Mesothelial cell of epicardium (in vitro differentiated cells): ENCODE measurements at regions not wholly inside any gene's neighbourhood (a gene's known extent, or its start where the extent isn't known, plus 50 kb on each side); places are given as distances from the start of the nearest gene placed in this dataset.

Source experiments
- DNase-seq, 2 experiments: peaks; one replicate each; pipeline ENCODE4 v3.0.0; 2021; ENCODE audit warnings: low spot score in 2 of 2; ENCODE audit not compliant: unreplicated experiment in 2 of 2
- H3K27ac Mint-ChIP-seq: 2 replicates; pipeline ENCODE4 v1.8.0; 2021; ENCODE audit warnings: mixed read lengths
- H3K27me3 Mint-ChIP-seq: 2 replicates; pipeline ENCODE4 v1.8.0; 2021; ENCODE audit warnings: low read depth, mixed read lengths
- H3K36me3 Mint-ChIP-seq: 2 replicates; pipeline ENCODE4 v1.8.0; 2021; ENCODE audit warnings: mixed read lengths
- H3K4me1 Mint-ChIP-seq: 2 replicates; pipeline ENCODE4 v1.8.0; 2021; ENCODE audit warnings: mixed read lengths
- H3K4me3 Mint-ChIP-seq: 2 replicates; pipeline ENCODE4 v1.8.0; 2021; ENCODE audit warnings: mild to moderate bottlenecking, moderate library complexity, mixed read lengths
- H3K9me3 Mint-ChIP-seq: 2 replicates; pipeline ENCODE4 v1.8.0; 2021; ENCODE audit warnings: mixed read lengths
- TF ChIP-seq, protein P1 (sequence below): fragments of 200-600 bp; sonication (generic); IDR thresholded peaks from one replicate; pipeline ENCODE4 v1.5.0; 2021; ENCODE audit warnings: antibody characterized with exemption; ENCODE audit not compliant: unreplicated experiment

- H3K9me3 Mint-ChIP-seq = peaks cover 13% of the 10 kb centered on the region
- DNase-seq = no peak
- H3K36me3 Mint-ChIP-seq = no peaks in the 10 kb centered on the region
- TF ChIP-seq, protein P1, sequence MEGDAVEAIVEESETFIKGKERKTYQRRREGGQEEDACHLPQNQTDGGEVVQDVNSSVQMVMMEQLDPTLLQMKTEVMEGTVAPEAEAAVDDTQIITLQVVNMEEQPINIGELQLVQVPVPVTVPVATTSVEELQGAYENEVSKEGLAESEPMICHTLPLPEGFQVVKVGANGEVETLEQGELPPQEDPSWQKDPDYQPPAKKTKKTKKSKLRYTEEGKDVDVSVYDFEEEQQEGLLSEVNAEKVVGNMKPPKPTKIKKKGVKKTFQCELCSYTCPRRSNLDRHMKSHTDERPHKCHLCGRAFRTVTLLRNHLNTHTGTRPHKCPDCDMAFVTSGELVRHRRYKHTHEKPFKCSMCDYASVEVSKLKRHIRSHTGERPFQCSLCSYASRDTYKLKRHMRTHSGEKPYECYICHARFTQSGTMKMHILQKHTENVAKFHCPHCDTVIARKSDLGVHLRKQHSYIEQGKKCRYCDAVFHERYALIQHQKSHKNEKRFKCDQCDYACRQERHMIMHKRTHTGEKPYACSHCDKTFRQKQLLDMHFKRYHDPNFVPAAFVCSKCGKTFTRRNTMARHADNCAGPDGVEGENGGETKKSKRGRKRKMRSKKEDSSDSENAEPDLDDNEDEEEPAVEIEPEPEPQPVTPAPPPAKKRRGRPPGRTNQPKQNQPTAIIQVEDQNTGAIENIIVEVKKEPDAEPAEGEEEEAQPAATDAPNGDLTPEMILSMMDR = no peak
- peaks cover 8% of the 10 kb centered on the region for H3K4me1 Mint-ChIP-seq
- H3K27me3 Mint-ChIP-seq = no peaks in the 10 kb centered on the region
- no peak overlapping the region for H3K27ac Mint-ChIP-seq
- no peak overlapping the region for H3K4me3 Mint-ChIP-seq
Measured at GRCh38 chr10:121063744-121064143, 212.6 kb downstream of the WDR11 start.

DNA sequence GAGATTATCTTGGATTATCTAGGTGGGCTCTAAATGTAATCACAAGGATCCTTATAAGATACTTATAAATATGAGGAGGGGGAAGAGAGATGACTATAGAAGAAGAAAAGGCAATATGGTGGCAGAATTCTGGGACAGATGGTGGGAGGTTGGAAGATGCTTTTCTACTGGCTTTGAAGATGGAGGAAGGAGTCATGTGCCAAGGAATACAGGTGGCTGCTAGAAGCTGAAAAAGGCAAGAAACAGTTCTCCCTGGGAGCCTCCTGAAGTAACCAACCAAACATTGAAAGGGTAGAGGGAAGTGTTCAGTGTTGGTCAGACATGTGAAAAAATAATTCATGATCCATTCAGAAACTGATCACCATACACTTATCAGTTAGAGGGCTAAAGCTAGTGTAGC, 213.3 kb downstream of the WDR11 start:
- TF ChIP-seq, protein P1 = no peak
- Mint-ChIP-seq H3K36me3 (no peaks in the 10 kb centered on the region), H3K27me3 (no peaks in the 10 kb centered on the region), H3K4me1 (peaks cover 5% of the 10 kb centered on the region), H3K27ac (no peak overlapping the region), H3K4me3 (no peak overlapping the region), H3K9me3 (peaks cover 13% of the 10 kb centered on the region)
- no peak for DNase-seq

GRCh38 chr10:121065330-121065729, 214.2 kb downstream of the WDR11 start:
- DNase-seq = no peak
- TF ChIP-seq, protein P1 = no peak
- Mint-ChIP-seq H3K27ac (no peak overlapping the region), H3K4me3 (no peak overlapping the region), H3K36me3 (no peaks in the 10 kb centered on the region), H3K27me3 (no peaks in the 10 kb centered on the region), H3K9me3 (peaks cover 13% of the 10 kb centered on the region), H3K4me1 (peaks cover 7% of the 10 kb centered on the region)

DNA sequence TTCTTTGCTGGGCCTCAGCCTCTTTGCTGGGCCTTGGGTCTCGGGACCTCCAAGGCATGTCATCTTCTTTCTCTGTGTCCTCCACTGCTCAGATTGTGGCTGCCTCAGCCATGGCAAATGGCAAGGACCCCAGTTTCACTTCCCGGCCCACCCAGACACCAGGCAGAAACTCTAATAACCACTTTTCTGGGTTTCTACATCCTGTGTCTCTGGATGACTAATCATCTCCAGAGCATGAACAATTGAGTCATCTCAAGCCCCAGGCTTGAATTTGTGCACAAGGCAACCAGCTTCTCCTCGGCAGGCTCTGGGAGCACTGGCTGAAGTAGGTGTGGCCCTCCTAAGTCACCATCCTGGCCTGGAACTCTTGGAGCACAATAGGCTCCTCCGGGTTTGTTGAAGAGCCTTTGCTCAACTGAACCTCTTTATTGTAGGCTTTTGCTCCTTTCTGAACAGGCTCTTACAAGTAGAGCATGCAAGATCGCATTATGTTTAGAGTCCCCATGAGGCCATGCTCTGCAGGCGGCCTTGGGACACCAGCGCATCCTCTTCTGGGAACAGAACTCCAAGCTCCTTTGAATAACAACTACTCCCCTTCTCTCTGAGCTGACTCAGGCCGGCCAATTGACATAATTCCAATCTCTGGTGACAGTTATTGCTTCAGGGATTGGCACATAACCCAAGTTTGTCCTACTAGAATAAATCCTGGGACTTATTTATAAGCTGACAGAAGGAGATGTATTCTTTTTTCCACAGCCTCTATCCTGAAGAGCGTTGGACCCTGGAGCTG, 218.1 kb downstream of the WDR11 start:
- Mint-ChIP-seq H3K4me1 (peaks cover 27% of the 10 kb centered on the region), H3K27me3 (no peaks in the 10 kb centered on the region), H3K27ac (peak overlapping the region; percentile 6), H3K36me3 (no peaks in the 10 kb centered on the region), H3K4me3 (no peak overlapping the region), H3K9me3 (peaks cover 13% of the 10 kb centered on the region)
- TF ChIP-seq, protein P1 = no peak
- DNase-seq = no peak

GRCh38 chr10:121070275-121071070, 219.3 kb downstream of the WDR11 start:
- Mint-ChIP-seq H3K4me3 (no peak overlapping the region), H3K27ac (peak overlapping the region; percentile 91), H3K36me3 (no peaks in the 10 kb centered on the region), H3K4me1 (peaks cover 28% of the 10 kb centered on the region), H3K27me3 (no peaks in the 10 kb centered on the region), H3K9me3 (peaks cover 13% of the 10 kb centered on the region)
- TF ChIP-seq, protein P1 = no peak
- DNase-seq = no peak
